Activated CD8-positive, alpha-beta T cell treated with anti-CD3 and anti-CD28 coated beads, Interleukin-2, amount 10 ng/mL, durations not matched to agents 7 days and 5 days (primary cell): ENCODE measurements at regions not wholly inside any gene's neighbourhood (a gene's known extent, or its start where the extent isn't known, plus 50 kb on each side); places are given as distances from the start of the nearest gene placed in this dataset.
"Not testable (repeated sequence)": the region's sequence is repeated elsewhere in the genome, so short reads cannot be mapped to it uniquely, and the experiment has no call there.

Experiments used
- ATAC-seq: fragments of 150-1000 bp; cut with Tn5 transposase; one replicate; pipeline ENCODE4 v1.10.0; 2021; ENCODE audit warnings: moderate library complexity
- CTCF ChIA-PET: fragments of 350-600 bp; sonication (Branson Sonifier 250); formaldehyde crosslinking; loops from one replicate; lab custom pipeline; 2021; ENCODE audit warnings: antibody characterized with exemption; lab: Charles Lee
- POLR2A ChIA-PET: fragments of 350-600 bp; sonication (Branson Sonifier 250); formaldehyde crosslinking; loops from one replicate; lab custom pipeline; 2021; ENCODE audit warnings: antibody characterized with exemption; lab: Charles Lee
- DNase-seq: peaks from one replicate; pipeline ENCODE4 v3.0.0-alpha.2; 2020
- H3K27ac Mint-ChIP-seq: one replicate; pipeline ENCODE4 v1.8.0; 2021; ENCODE audit warnings: mild to moderate bottlenecking, mixed read lengths
- H3K27me3 Mint-ChIP-seq: one replicate; pipeline ENCODE4 v1.8.0; 2021; ENCODE audit warnings: low read depth, mixed read lengths
- H3K36me3 Mint-ChIP-seq: one replicate; pipeline ENCODE4 v1.8.0; 2021; ENCODE audit warnings: low read depth, mixed read lengths
- H3K4me1 Mint-ChIP-seq: one replicate; pipeline ENCODE4 v1.8.0; 2021; ENCODE audit warnings: low read depth, mixed read lengths
- H3K4me3 Mint-ChIP-seq: one replicate; pipeline ENCODE4 v1.8.0; 2021; ENCODE audit warnings: mild to moderate bottlenecking, mixed read lengths
- H3K9me3 Mint-ChIP-seq: one replicate; pipeline ENCODE4 v1.8.0; 2022; ENCODE audit warnings: mixed read lengths; ENCODE audit not compliant: insufficient read depth

DNA sequence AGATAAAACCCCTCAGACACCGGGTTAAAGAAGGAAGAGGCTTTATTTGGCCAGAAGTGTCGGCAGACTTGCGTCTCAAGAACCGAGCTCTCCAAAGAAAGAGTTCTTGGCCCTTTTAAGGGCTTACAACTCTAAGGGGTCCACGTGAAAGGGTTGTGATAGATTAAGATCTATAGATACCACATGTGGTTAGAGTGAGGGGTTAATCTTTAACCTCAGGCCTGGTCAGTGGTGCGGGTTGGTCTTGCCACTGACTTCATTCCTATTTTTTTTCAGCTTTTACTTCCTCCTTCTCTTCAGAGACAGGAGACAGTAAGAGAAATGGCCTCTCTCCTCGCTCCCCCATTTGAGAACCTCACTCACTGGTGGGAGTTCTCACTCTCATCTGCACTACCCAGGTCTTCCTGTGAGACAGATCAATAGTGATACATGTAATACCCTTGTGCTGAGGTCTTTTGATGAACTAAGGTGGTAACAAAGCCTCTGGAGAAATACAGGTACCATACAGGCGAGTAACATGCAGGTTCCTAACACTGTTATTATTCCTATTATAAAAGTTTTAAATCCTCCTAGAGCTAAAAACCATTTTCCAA is 52.4 kb upstream of the COX7C start:
- Mint-ChIP-seq H3K36me3 (no peaks in the 10 kb centered on the region), H3K4me1 (no peaks in the 10 kb centered on the region), H3K27me3 (peaks cover 2% of the 10 kb centered on the region), H3K4me3 (no peak overlapping the region), H3K9me3 (no peaks in the 10 kb centered on the region), H3K27ac (no peak overlapping the region)
- DNase-seq (no peak), ATAC-seq (no peak)
- POLR2A ChIA-PET, result no interaction called here
- CTCF ChIA-PET, result interaction anchor here (0.8 to 1.3 kb wide), 2 partner anchors 14 to 25 kb away, joined by 3 to 4 read pairs; no protein-coding TSS in a partner anchor

DNA sequence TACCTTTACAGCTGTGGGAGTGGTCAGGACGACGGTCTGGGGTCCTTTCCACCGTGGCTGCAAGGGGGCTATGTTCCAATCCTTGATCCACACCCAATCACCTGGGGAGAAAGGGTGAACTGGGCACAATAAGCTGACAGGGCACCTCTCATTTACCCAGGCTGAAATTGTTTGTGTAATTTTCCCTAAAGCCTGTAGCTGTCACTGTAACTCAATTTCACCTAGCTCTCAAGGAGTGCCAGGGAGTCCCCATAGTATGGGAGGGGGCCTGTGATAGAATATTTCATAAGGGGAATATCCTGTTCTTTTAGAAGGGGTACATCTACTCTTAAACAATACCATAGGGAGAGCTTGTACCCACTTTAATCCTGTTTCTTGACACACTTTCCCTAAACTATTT is 51.7 kb upstream of the COX7C start:
- H3K9me3 Mint-ChIP-seq, ATAC-seq, H3K36me3 Mint-ChIP-seq, H3K27me3 Mint-ChIP-seq, H3K27ac Mint-ChIP-seq, DNase-seq, H3K4me3 Mint-ChIP-seq, H3K4me1 Mint-ChIP-seq, POLR2A ChIA-PET: not testable (repeated sequence)
- CTCF ChIA-PET, result interaction anchor here (0.8 to 1.3 kb wide), 2 partner anchors 15 to 25 kb away, joined by 3 to 4 read pairs; no protein-coding TSS in a partner anchor
